NCI-H1092 (cell line): ENCODE measurements at regions not wholly inside any gene's neighbourhood (a gene's known extent, or its start where the extent isn't known, plus 50 kb on each side); places are given as distances from the start of the nearest gene placed in this dataset.
A peak's percentile ranks its signal among the peaks of the same experiment; 100 is the strongest.

Source experiments
- DNase-seq: peaks from one replicate; lab custom pipeline; 2025; lab: John Stamatoyannopoulos, UW

DNA sequence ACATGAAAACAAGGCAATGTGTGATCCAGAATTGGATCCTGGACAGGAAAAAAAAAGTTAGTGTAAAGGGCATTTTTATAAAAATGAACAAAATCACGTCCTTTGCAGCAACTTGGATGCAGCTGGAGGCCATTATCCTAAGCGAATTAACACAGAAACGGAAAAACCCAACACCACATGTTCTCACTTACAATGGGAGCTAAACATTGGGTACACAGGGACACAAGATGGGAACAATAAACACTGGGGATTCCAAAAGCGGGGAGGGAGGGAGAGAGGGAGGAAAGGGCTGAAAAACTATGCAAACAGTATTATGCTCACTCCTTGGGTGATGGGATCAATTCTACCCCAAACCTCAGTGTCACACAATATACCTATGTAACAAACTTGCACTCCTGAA lies 91.4 kb upstream of the BTBD3 start:
- DNase-seq = no peak

GRCh38 chr20:11832397-11832796 lies 85.3 kb upstream of the BTBD3 start:
- no peak for DNase-seq

DNA sequence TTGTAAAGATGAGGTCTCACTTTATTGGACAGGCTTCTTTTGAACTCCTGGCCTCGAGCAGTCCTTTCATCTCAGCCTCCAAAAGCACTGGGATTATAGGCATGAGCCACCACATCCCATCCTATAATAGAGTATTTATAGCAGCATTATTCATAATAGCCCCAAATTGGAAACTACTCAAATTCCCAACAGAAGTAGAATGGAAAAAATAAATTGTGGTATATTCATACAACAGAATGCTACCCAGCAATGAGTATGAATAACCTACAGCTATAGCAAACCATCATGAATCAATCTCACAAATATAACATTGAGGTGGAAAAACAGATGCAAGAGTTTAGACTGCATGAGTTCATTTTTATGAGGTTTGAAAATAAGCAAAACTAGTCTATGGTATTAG lies 84.8 kb upstream of the BTBD3 start:
- no peak for DNase-seq

DNA sequence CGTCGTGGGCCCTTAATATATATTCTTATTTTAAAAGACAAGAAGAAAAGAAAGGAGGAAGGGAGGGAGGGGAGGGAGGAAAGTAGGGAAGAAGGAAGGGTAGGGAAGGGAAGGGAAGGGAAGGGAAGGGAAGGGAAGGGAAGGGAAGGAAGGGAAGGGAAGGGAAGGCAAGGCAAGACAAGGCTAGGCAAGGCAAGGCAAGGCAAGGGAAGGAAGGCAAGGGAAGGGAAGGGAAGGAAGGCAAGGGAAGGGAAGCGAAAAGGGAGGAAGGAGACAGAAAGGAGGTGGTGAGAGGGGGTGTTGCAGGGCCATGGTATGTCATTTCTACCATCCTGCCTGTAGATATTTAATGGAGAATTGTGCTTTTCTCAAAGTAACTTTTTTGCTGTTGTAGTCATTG lies 83.9 kb upstream of the BTBD3 start:
- DNase-seq = no peak

DNA sequence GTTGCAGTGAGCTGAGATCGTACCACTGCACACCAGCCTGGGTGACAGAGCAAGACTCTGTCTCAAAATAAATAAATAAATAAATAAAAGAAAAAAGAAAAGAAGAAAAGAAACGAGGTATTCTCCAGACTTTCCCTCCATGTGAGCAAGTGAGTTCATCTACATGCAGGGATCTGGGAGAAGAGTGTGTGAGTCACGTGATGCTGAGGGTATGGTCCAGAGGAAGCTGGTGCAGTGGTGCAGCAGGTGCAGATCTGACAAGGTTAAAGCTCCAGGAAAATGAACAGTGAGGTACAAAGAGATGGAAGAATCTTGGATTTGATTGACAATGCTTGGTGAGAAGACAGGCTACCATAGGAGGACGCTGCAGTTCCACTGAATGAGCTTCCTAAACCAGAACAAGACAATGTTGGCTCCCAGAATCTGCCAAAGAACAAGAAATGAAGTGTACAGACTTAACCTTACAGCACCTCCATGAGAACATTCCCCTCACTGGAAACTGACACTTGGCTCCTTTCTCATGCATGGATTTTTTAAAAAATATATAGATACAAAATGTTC lies 79.5 kb upstream of the BTBD3 start:
- no peak for DNase-seq

- no peak for DNase-seq
These were observed 75.7 kb upstream of the BTBD3 start for GRCh38 chr20:11841972-11842461.

GRCh38 chr20:11843289-11843688 lies 74.4 kb upstream of the BTBD3 start:
- DNase-seq = no peak

- no peak for DNase-seq
These were observed 73.0 kb upstream of the BTBD3 start for GRCh38 chr20:11844691-11845090.

DNA sequence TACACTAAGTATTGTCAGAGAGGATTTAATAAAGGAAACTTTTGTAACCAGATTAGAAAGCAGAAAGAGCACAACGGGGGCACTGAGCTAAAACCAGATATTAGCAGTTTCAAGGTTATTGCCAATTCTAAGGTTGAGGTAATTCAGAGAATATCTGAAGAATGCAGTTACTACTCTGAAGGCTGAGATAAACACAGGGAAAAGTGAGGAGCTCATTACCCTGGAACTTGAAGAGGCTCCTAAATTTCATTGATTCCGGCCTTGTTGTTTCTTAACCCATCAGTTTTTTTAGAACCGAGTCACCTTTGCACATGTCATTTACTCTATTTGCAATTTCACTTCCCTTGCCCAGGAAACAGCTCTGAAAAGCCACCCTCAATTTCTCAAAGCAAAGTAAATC lies 72.4 kb upstream of the BTBD3 start:
- DNase-seq = no peak

GRCh38 chr20:11846131-11846530 lies 71.6 kb upstream of the BTBD3 start:
- DNase-seq = no peak

DNA sequence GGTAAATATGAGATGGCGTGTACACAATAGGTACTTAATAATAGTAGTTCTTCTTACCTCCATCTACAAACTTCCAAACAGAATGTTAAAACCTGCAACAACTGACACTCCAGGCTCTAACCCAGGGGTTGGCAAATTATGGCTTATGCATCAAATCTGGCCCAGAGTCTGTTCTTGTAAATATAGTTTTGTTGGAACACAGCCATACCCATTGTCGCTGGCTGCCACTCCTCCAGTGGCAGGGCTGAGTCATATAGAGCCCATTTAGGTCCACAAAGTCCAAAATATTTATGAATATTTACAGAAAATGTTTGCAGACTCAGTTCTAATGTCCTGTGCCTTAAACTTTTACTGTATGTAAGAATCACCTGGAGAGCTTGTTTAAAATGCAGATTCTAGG lies 69.9 kb upstream of the BTBD3 start:
- DNase-seq = peak; percentile 5

- peak; percentile 6 for DNase-seq
These were observed 68.3 kb upstream of the BTBD3 start for GRCh38 chr20:11849270-11849915.

DNA sequence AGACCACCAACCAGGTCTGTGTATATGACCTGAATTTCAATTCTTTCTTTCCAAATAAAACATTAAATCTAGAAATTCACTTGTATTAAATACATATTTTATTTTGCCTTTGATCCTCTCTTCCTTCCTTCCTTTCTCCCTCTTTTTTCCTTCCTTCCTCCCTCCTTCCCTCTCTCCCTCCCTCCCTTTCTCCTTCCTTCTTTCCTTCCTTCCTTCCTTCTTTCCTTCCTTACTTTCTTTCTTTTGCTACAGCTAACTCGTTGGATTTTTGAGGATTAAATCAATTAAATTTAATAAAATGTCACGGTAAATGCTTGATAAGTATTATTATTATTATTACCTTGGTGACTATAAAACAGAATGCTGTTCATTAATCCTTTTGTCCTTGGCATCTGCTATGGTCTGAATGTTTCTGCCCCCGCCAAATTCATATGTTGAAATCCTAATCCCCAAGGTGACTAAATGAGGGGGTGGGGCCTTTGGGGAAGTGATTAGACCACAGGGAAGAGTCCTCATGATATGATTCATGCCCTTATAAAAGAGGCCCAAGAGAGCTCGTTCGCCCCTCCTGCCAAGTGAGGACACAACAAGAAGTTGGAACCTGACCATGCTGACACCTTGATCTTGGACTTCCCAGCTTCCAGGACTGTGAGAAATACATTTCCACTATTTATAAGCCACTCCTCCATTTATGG lies 67.6 kb upstream of the BTBD3 start:
- DNase-seq = no peak

GRCh38 chr20:11850901-11851300 lies 66.8 kb upstream of the BTBD3 start:
- DNase-seq = no peak

GRCh38 chr20:11851646-11852045 lies 66.0 kb upstream of the BTBD3 start:
- DNase-seq = no peak

- DNase-seq = no peak
These were observed 65.5 kb upstream of the BTBD3 start for GRCh38 chr20:11852189-11852588.

- DNase-seq = no peak
These were observed 64.9 kb upstream of the BTBD3 start for GRCh38 chr20:11852811-11853210.

GRCh38 chr20:11853359-11853758 lies 64.3 kb upstream of the BTBD3 start:
- DNase-seq = no peak

DNA sequence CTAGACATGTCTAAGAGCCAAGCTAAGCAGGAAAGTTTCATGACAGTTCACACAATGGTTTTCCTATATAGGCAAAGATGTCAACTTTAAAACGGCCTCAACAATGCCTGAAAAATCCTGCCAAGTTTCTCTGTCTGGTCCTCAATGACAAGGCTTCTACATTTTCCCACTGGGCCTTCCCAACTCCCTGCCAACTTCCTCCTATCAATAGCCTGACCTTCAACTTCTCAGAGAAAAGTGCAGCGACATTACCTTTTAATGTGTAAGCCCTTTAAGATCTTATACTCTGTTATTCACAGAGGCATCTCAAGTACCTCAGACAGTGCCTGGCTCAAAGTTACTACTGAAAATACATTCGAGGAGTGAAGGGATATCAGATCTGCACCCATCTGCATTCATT lies 56.2 kb upstream of the BTBD3 start:
- no peak for DNase-seq

DNA sequence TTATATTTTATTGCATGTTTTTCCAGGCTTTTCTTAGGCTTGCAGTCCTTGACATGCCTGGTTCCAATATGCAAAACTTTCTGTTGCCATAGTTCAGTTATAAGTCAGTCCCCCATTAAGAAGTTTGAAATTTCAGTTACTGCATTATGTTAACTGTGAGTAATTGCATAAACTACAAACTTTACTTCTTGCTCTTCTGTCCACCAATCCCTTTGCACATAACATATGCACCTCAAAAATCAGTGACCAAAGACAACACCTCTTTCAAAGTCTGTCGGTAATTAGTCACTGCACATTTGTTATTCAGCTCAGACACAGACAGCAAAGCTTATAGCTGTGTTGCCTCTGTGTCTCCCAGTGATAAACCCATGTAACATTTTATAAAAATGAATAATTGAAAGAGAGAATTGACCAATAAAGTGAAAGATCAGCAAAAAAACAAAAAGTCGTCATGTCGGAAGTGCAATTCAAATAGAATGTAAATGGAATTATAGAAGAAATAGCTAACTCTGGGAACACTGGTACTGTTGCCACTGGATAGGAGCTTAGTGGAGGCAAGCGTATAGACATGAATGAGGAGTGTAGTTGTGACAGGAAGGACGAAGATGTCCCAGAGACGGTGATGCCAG lies 50.3 kb upstream of the BTBD3 start:
- no peak for DNase-seq
